Hematopoietic multipotent progenitor cell (in vitro differentiated cells): ENCODE measurements at regions not wholly inside any gene's neighbourhood (a gene's known extent, or its start where the extent isn't known, plus 50 kb on each side); places are given as distances from the start of the nearest gene placed in this dataset.
"Not testable (repeated sequence)": the region's sequence is repeated elsewhere in the genome, so short reads cannot be mapped to it uniquely, and the experiment has no call there.

Source experiments
- DNase-seq, 3 donors: peaks; one replicate each; pipeline ENCODE4 v3.0.0-alpha.2; 2011 to 2015; ENCODE audit warnings: low read depth in 2 of 3, low spot score in 2 of 3

GRCh38 chr13:82467626-82468025 lies 1414.6 kb downstream of the SLITRK1 start:
- DNase-seq = no peak

GRCh38 chr13:82459575-82459974 lies 1422.7 kb downstream of the SLITRK1 start:
- not testable (repeated sequence) for DNase-seq

GRCh38 chr13:82458169-82458568 lies 1424.1 kb downstream of the SLITRK1 start:
- no peak for DNase-seq

GRCh38 chr13:82457548-82457947 lies 1424.7 kb downstream of the SLITRK1 start:
- not testable (repeated sequence) for DNase-seq

- DNase-seq = no peak
These were observed 1434.7 kb downstream of the SLITRK1 start for GRCh38 chr13:82447416-82448077.

GRCh38 chr13:82439159-82439904 lies 1442.9 kb downstream of the SLITRK1 start:
- no peak for DNase-seq

GRCh38 chr13:82438320-82438719 lies 1444.0 kb downstream of the SLITRK1 start:
- DNase-seq = no peak

- DNase-seq = no peak
These were observed 1446.1 kb downstream of the SLITRK1 start for GRCh38 chr13:82436099-82436585.

- no peak for DNase-seq
These were observed 1449.3 kb downstream of the SLITRK1 start for GRCh38 chr13:82432949-82433348.

GRCh38 chr13:82412749-82413148 lies 1469.5 kb downstream of the SLITRK1 start:
- DNase-seq = peak in 1 of 3 donors; percentile 9

- DNase-seq = no peak
These were observed 1475.0 kb downstream of the SLITRK1 start for GRCh38 chr13:82407321-82407720.

- no peak for DNase-seq
These were observed 1507.6 kb downstream of the SLITRK1 start for GRCh38 chr13:82374719-82375118.

- no peak for DNase-seq
These were observed 1512.0 kb downstream of the SLITRK1 start for GRCh38 chr13:82370316-82370715.

GRCh38 chr13:82364525-82364924 lies 1517.7 kb downstream of the SLITRK1 start:
- no peak for DNase-seq

- no peak for DNase-seq
These were observed 1524.0 kb downstream of the SLITRK1 start for GRCh38 chr13:82358284-82358683.

- peak in 2 of 3 donors; percentile 23 to 59 for DNase-seq
These were observed 1525.4 kb downstream of the SLITRK1 start for GRCh38 chr13:82356667-82357410.

- DNase-seq = no peak
These were observed 1537.4 kb downstream of the SLITRK1 start for GRCh38 chr13:82344867-82345266.

- no peak for DNase-seq
These were observed 1541.2 kb downstream of the SLITRK1 start for GRCh38 chr13:82341116-82341515.

- DNase-seq = no peak
These were observed 1551.8 kb downstream of the SLITRK1 start for GRCh38 chr13:82330499-82330898.

- DNase-seq = no peak
These were observed 1559.2 kb downstream of the SLITRK1 start for GRCh38 chr13:82323101-82323500.

GRCh38 chr13:82305588-82305987 lies 1576.7 kb downstream of the SLITRK1 start:
- no peak for DNase-seq
